Body of pancreas (tissue), 4 donors: ENCODE measurements at regions not wholly inside any gene's neighbourhood (a gene's known extent, or its start where the extent isn't known, plus 50 kb on each side); places are given as distances from the start of the nearest gene placed in this dataset.

Experiments
- POLR2A ChIP-seq, 3 donors: fragments of 450-650 bp; IDR thresholded peaks; one replicate each; pipeline ENCODE4 v1.6.1; 2016; ENCODE audit warnings: antibody characterized with exemption in 3 of 3, mild to moderate bottlenecking in 2 of 3
- TF ChIP-seq, protein P1 (sequence below), 7 experiments: fragments of 450-650 bp in 4 of 7; fragments of 200-600 bp in 3 of 7; sonication (generic) in 3 of 7; IDR thresholded peaks; one replicate each; pipeline ENCODE4 v1.5.1; 2016 to 2019; ENCODE audit warnings: antibody characterized with exemption in 7 of 7

DNA sequence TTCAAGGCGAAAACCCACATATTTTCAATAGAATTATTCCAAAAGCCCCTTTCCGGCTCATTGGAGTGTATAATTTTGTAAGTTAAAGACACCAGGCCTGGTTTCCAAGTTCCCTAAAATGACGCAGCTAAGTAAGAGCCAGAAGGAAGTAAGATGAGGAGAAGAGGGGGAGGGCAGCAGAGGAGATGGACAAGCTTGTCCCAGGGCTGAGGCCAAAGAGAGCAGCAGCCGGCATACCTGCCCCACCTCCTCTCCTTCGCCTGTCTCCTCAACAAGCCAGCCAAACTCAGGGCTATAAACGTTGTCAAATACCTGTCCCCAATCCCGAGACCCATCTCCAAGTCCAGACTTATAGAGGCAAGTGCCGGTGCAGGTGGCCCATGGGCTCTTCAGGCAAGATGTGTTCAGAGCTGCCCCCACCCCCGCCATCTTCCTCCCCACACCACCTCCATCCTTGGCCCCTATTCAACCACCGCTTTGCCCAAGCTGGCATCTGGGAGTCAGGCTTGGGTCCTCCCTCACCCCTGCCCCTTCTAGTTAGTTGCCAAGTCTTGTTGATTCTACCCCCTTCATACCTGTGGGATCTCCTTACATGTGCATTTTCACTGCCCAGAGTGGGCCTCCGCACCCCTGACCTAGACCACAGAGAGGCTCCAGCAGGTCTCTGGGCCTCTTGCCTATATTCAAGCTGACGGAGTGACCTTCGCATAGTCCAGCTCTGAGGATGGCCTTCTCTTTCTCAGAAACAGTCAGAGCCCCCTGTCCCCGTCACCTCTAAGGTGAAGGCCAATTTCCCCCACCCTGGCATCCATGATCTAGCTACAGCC is 75.7 kb upstream of the SIRPA start:
- TF ChIP-seq POLR2A (IDR thresholded peaks at IDR 0.05), result no peak
- TF ChIP-seq, protein P1, sequence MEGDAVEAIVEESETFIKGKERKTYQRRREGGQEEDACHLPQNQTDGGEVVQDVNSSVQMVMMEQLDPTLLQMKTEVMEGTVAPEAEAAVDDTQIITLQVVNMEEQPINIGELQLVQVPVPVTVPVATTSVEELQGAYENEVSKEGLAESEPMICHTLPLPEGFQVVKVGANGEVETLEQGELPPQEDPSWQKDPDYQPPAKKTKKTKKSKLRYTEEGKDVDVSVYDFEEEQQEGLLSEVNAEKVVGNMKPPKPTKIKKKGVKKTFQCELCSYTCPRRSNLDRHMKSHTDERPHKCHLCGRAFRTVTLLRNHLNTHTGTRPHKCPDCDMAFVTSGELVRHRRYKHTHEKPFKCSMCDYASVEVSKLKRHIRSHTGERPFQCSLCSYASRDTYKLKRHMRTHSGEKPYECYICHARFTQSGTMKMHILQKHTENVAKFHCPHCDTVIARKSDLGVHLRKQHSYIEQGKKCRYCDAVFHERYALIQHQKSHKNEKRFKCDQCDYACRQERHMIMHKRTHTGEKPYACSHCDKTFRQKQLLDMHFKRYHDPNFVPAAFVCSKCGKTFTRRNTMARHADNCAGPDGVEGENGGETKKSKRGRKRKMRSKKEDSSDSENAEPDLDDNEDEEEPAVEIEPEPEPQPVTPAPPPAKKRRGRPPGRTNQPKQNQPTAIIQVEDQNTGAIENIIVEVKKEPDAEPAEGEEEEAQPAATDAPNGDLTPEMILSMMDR (IDR thresholded peaks at IDR 0.05), result no peak
